ENCODE measurements at regions not wholly inside any gene's neighbourhood (a gene's known extent, or its start where the extent isn't known, plus 50 kb on each side); places are given as distances from the start of the nearest gene placed in this dataset.

DNA sequence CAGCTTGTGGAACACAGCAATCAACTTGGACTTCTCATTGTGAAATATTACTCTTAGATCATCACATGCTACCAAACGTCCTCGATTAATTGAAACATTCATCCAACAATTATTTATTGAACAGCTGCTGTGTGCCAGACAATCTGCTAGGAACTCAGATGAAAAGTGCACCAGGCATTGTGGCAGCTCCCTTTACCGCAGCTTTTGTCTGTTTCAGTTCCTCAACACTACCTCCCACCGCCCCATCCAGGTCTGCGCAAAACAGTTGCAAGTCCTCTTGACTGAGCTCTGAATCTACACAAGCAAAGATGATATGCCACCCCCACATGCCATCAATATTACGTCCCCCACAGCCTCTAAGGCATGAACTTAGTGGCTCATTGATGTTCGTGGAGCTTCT lies 1094.4 kb upstream of the MAP3K7 start:
- TF ChIP-seq, protein P1, sequence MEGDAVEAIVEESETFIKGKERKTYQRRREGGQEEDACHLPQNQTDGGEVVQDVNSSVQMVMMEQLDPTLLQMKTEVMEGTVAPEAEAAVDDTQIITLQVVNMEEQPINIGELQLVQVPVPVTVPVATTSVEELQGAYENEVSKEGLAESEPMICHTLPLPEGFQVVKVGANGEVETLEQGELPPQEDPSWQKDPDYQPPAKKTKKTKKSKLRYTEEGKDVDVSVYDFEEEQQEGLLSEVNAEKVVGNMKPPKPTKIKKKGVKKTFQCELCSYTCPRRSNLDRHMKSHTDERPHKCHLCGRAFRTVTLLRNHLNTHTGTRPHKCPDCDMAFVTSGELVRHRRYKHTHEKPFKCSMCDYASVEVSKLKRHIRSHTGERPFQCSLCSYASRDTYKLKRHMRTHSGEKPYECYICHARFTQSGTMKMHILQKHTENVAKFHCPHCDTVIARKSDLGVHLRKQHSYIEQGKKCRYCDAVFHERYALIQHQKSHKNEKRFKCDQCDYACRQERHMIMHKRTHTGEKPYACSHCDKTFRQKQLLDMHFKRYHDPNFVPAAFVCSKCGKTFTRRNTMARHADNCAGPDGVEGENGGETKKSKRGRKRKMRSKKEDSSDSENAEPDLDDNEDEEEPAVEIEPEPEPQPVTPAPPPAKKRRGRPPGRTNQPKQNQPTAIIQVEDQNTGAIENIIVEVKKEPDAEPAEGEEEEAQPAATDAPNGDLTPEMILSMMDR (IDR thresholded peaks at IDR 0.05), result no peak
- DNase-seq, result no peak
- Histone ChIP-seq H3K4me3 (no peak overlapping the region), H3K9me3 (no peaks in the 10 kb centered on the region), H3K27me3 (no peaks in the 10 kb centered on the region), H3K27ac (no peak overlapping the region), H3K4me1 (no peaks in the 10 kb centered on the region), H3K36me3 (no peaks in the 10 kb centered on the region)
- intact Hi-C loops (cut with DNase I), result no loop called here
- no peak for ATAC-seq

DNA sequence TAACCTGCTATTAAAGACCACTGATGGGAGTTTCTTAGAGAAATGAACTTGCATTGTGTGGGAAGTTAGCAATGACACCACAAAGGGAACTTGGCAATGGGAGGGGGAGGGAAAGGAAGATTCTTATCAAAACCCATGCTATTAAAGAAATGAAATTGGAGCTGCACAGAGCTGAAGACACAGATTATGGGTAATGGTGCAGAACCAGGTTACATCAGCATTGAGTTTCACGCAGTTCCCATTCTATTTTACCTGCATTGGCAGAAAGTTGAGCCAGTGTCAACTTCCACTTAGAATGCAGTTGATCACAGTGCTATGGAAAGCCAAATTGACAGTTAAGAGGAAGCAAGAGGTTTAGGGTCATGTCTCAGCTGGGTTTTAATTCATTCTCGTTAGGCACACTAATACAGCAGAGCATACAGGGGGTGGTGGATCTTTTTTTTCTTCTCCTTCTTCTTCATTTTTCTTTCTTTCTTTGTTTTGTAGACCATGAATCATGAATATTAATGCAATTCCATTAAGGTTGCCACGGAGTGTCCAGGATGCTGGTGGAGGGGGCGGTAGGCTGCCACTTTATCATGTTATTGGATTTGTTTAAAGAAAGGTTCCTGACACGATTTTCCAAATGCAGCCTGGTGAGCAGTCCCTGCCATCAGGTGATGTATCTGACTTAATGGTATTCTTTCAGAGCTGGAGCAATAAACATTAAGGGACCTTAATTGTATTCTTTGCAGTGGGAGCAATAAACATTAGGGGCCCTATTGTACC lies 1092.0 kb upstream of the MAP3K7 start:
- Histone ChIP-seq H3K4me3 (no peak overlapping the region), H3K27ac (no peak overlapping the region), H3K27me3 (no peaks in the 10 kb centered on the region), H3K9me3 (no peaks in the 10 kb centered on the region), H3K4me1 (no peaks in the 10 kb centered on the region), H3K36me3 (no peaks in the 10 kb centered on the region)
- no peak for ATAC-seq
- DNase-seq, result no peak
- TF ChIP-seq, protein P1 (IDR thresholded peaks at IDR 0.05), result no peak
- intact Hi-C loops (cut with DNase I), result no loop called here

DNA sequence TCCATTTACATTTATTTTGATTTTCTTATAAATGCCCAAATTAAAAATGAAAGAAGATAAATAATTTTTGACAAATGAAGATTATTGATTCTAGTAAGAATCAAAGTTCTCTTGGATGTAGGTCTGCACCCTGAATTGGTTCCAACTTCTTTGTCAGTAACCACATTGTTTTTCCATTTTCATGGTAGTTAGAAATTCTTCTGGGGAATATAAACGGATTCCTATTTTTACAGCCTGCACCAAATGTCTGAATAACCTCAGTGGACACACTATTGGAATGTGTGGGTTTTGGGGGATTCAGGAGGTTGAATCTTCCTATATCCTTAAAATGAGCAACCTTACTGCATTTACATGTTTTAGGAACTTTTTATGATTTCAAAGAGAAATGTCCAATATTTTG lies 1085.3 kb upstream of the MAP3K7 start:
- DNase-seq (no peak), ATAC-seq (no peak)
- Histone ChIP-seq H3K27me3 (no peaks in the 10 kb centered on the region), H3K36me3 (no peaks in the 10 kb centered on the region), H3K9me3 (no peaks in the 10 kb centered on the region), H3K27ac (no peak overlapping the region), H3K4me3 (no peak overlapping the region), H3K4me1 (no peaks in the 10 kb centered on the region)
- TF ChIP-seq, protein P1 (IDR thresholded peaks at IDR 0.05), result no peak
- intact Hi-C loops (cut with DNase I), result no loop called here

DNA sequence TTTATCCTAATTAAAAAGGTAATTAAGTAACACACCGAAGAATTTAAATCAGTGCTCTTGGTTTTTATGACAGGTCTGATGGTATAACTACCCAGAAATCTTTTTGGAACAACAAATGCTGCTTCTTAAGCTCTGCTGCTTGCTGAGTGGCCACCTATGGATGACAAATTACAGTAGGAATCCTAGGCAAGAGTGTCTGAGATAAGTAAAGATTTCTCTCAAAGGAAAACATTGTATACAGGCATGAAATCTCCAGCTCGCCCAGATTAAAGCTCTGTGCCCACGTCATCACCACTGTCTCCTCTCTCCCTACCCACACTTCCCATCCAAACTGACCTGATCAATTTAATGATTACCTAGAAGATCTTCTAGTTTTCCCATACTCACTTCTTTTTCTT lies 1083.0 kb upstream of the MAP3K7 start:
- ATAC-seq (no peak), DNase-seq (no peak)
- intact Hi-C loops (cut with DNase I), result no loop called here
- no peaks in the 10 kb centered on the region for H3K36me3 ChIP-seq
- H3K27me3 ChIP-seq, result no peaks in the 10 kb centered on the region
- TF ChIP-seq, protein P1 (IDR thresholded peaks at IDR 0.05), result no peak
- no peaks in the 10 kb centered on the region for H3K4me1 ChIP-seq
- H3K4me3 ChIP-seq, result no peak overlapping the region
- H3K9me3 ChIP-seq, result no peaks in the 10 kb centered on the region
- no peak overlapping the region for H3K27ac ChIP-seq

DNA sequence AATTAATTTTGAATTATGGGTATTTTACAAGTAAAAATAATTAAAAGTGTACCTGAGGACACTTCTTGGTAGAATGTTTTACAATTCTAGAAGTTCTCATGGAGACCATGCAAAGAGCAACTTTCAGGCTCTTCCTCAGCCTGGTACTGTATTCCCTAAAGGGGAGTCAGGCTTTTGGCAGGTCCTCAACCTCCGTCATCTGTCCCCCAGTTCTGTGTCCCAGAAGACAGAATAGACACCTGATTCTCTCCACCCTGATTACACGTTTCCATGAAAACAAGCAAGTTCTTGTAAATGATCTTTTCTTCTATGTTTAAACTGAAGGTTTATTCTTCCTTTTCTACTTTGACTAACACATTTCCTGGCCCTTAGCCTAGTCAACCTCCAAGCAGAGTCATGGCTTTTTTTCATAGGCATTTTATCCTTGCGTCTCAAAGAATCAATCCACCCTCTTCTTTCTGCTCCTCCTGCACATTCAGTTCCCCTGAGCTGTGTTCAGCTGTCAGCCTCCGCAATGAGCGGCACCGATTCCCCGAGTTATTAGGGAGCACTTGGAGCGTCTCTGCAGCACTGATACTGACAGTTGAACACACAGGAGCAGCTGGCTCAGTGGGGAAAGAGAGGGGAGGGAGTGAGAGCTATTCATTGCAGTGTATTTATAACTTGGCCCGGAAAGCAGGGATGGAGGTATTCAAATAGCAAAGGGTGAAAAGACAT lies 1082.4 kb upstream of the MAP3K7 start:
- no peaks in the 10 kb centered on the region for H3K27me3 ChIP-seq
- no peak overlapping the region for H3K4me3 ChIP-seq
- no peaks in the 10 kb centered on the region for H3K4me1 ChIP-seq
- no peaks in the 10 kb centered on the region for H3K36me3 ChIP-seq
- no peak for DNase-seq
- TF ChIP-seq, protein P1 (IDR thresholded peaks at IDR 0.05), result no peak
- intact Hi-C loops (cut with DNase I), result no loop called here
- ATAC-seq, result no peak
- H3K9me3 ChIP-seq, result no peaks in the 10 kb centered on the region
- no peak overlapping the region for H3K27ac ChIP-seq

All from upper lobe of right lung (tissue), 1 donor.